Naive thymus-derived CD4-positive, alpha-beta T cell (primary cell): ENCODE measurements at regions not wholly inside any gene's neighbourhood (a gene's known extent, or its start where the extent isn't known, plus 50 kb on each side); places are given as distances from the start of the nearest gene placed in this dataset.
A peak's percentile ranks its signal among the peaks of the same experiment; 100 is the strongest.

Experiments used
- ATAC-seq: fragments of 150-1000 bp; cut with Tn5 transposase; 2 replicates; pipeline ENCODE4 v1.10.0; 2021; ENCODE audit warnings: mild to moderate bottlenecking, moderate library complexity
- CTCF ChIA-PET: fragments of 350-600 bp; sonication (Branson Sonifier 250); formaldehyde crosslinking; loops from one replicate; lab custom pipeline; 2021; ENCODE audit warnings: antibody characterized with exemption; lab: Charles Lee
- POLR2A ChIA-PET: fragments of 350-600 bp; sonication (Branson Sonifier 250); formaldehyde crosslinking; loops from one replicate; lab custom pipeline; 2021; ENCODE audit warnings: antibody characterized with exemption, inconsistent platforms; lab: Charles Lee
- DNase-seq, 9 donors: peaks; one replicate each; pipeline versions ENCODE4 v3.0.0 to v3.0.0-alpha.2; 2020 to 2022; ENCODE audit warnings: mixed read lengths in 1 of 9
- H3K27ac ChIP-seq: one replicate; pipeline ENCODE4 v1.7.0; 2013; ENCODE audit warnings: mild to moderate bottlenecking, low read depth, low read length, moderate library complexity
- H3K27me3 ChIP-seq, 2 donors: one replicate each; pipeline ENCODE4 v1.7.0; 2013; ENCODE audit warnings: low read length in 2 of 2, mild to moderate bottlenecking in 2 of 2, moderate library complexity in 2 of 2; ENCODE audit not compliant: control insufficient read depth in 2 of 2, insufficient read depth in 2 of 2
- H3K36me3 ChIP-seq, 3 experiments: 1 replicate in 2 of 3; 2 replicates in 1 of 3; pipeline ENCODE4 v1.7.0; 2013; ENCODE audit warnings: low read length in 3 of 3, mild to moderate bottlenecking in 3 of 3, moderate library complexity in 1 of 3; ENCODE audit not compliant: insufficient read depth in 3 of 3, control insufficient read depth in 2 of 3
- H3K4me1 ChIP-seq, 2 donors: one replicate each; pipeline ENCODE4 v1.7.0; 2013; ENCODE audit warnings: low read length in 2 of 2, mild to moderate bottlenecking in 2 of 2, moderate library complexity in 1 of 2; ENCODE audit not compliant: control insufficient read depth in 2 of 2, insufficient read depth in 2 of 2
- H3K4me3 ChIP-seq: 2 replicates; pipeline ENCODE4 v1.7.0; 2013; ENCODE audit warnings: mild to moderate bottlenecking, low read length
- H3K9me3 ChIP-seq, 3 experiments: 1 replicate in 2 of 3; 2 replicates in 1 of 3; pipeline ENCODE4 v1.7.0; 2013; ENCODE audit warnings: low read length in 3 of 3; ENCODE audit not compliant: control insufficient read depth in 2 of 3
- H3K27ac Mint-ChIP-seq, 9 donors: one replicate each; pipeline ENCODE4 v1.8.0; 2020 to 2022; ENCODE audit warnings: mixed read lengths in 9 of 9, mild to moderate bottlenecking in 8 of 9, moderate library complexity in 5 of 9, inconsistent platforms in 2 of 9
- H3K27me3 Mint-ChIP-seq, 5 donors: one replicate each; pipeline ENCODE4 v1.8.0; 2021 to 2022; ENCODE audit warnings: mixed read lengths in 5 of 5, mild to moderate bottlenecking in 1 of 5
- H3K36me3 Mint-ChIP-seq, 5 donors: one replicate each; pipeline ENCODE4 v1.8.0; 2020 to 2022; ENCODE audit warnings: mixed read lengths in 5 of 5, mild to moderate bottlenecking in 3 of 5, inconsistent platforms in 1 of 5
- H3K4me1 Mint-ChIP-seq, 7 donors: one replicate each; pipeline ENCODE4 v1.8.0; 2020 to 2022; ENCODE audit warnings: mixed read lengths in 7 of 7, mild to moderate bottlenecking in 3 of 7, inconsistent platforms in 1 of 7
- H3K4me3 Mint-ChIP-seq, 10 donors: one replicate each; pipeline ENCODE4 v1.8.0; 2020 to 2022; ENCODE audit warnings: mild to moderate bottlenecking in 10 of 10, mixed read lengths in 10 of 10, moderate library complexity in 6 of 10, inconsistent platforms in 2 of 10
- H3K9me3 Mint-ChIP-seq, 11 donors: one replicate each; pipeline ENCODE4 v1.8.0; 2020 to 2022; ENCODE audit warnings: mixed read lengths in 11 of 11, mild to moderate bottlenecking in 4 of 11, inconsistent platforms in 1 of 11, moderate library complexity in 1 of 11
- intact Hi-C, 2 donors: fragments of 100-400 bp; cut with micrococcal nuclease; formaldehyde crosslinking; loops; one replicate each; pipeline ENCODE4 v1.15.1; 2023

DNA sequence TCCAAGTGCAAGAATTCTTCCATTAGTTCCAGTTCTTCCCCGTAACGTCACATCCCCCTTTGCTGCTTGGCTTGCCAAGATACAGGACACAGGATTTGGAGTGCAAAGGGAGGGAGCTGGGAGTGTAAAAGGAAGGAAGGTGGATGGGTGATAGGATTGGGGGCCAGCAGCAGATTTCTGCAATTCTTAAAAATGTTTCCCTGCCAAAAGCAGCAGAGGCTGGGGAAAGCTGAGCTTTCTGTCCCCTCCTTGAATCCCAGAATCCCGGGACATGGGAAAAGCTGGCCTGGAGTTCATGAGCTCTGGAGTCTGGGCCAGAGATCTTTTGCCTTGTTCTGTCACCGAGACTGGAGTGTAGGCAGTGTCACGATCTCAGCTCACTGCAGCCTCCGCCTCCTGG lies 60.0 kb upstream of the EPB41L1 start:
- Histone ChIP-seq H3K36me3 (no peaks in the 10 kb centered on the region), H3K27me3 (peaks cover 4 to 16% of the 10 kb centered on the region in 2 donors), H3K4me3 (no peak overlapping the region), H3K9me3 (no peaks in the 10 kb centered on the region), H3K27ac (no peak overlapping the region), H3K4me1 (peaks cover 3 to 11% of the 10 kb centered on the region in 2 donors)
- ChIA-PET CTCF (interaction anchor here (0.7 to 1.1 kb wide), 2 partner anchors 29 to 1162 kb away, joined by 3 read pairs; no protein-coding TSS in a partner anchor), POLR2A (interaction anchor here (1.1 kb wide), 1 partner anchor 84 kb away, joined by 3 read pairs; no protein-coding TSS in a partner anchor)
- intact Hi-C loops: no loop called here
- DNase-seq (no peak), ATAC-seq (no peak)
- H3K4me1 Mint-ChIP-seq: peaks cover 10 to 20% (median 15%) of the 10 kb centered on the region in 7 donors
- peak overlapping the region in 3 of 10 donors; percentile 90 to 99 (median 99) for H3K4me3 Mint-ChIP-seq
- H3K27me3 Mint-ChIP-seq: peaks cover 34 to 49% (median 35%) of the 10 kb centered on the region in 5 donors
- peaks cover 0 to 2% (median 0%) of the 10 kb centered on the region in 11 donors for H3K9me3 Mint-ChIP-seq
- H3K27ac Mint-ChIP-seq: no peak overlapping the region
- H3K36me3 Mint-ChIP-seq: peaks cover 0 to 10% (median 4%) of the 10 kb centered on the region in 5 donors

GRCh38 chr20:36096435-36096834 lies 58.1 kb upstream of the EPB41L1 start:
- Mint-ChIP-seq H3K27me3 (peaks cover 15 to 31% (median 17%) of the 10 kb centered on the region in 5 donors), H3K36me3 (peaks cover 0 to 5% (median under 1%) of the 10 kb centered on the region in 5 donors), H3K4me3 (no peak overlapping the region), H3K4me1 (peaks cover 10 to 19% (median 13%) of the 10 kb centered on the region in 7 donors), H3K27ac (no peak overlapping the region), H3K9me3 (peaks cover 0 to 2% (median 0%) of the 10 kb centered on the region in 11 donors)
- no peak overlapping the region for H3K4me3 ChIP-seq
- peaks cover 0 to 9% of the 10 kb centered on the region in 2 donors for H3K27me3 ChIP-seq
- no peak for DNase-seq
- ChIA-PET POLR2A (no interaction called here), CTCF (interaction anchor here (0.7 to 0.9 kb wide), 2 partner anchors 12 to 246 kb away, joined by 4 read pairs; no protein-coding TSS in a partner anchor)
- H3K9me3 ChIP-seq: no peaks in the 10 kb centered on the region
- no peaks in the 10 kb centered on the region for H3K36me3 ChIP-seq
- peaks cover 3 to 11% of the 10 kb centered on the region in 2 donors for H3K4me1 ChIP-seq
- intact Hi-C loops: no loop called here
- no peak for ATAC-seq
- H3K27ac ChIP-seq: no peak overlapping the region

GRCh38 chr20:36097337-36098151 lies 57.0 kb upstream of the EPB41L1 start:
- no peak overlapping the region for H3K4me3 Mint-ChIP-seq
- ChIA-PET CTCF (no interaction called here), POLR2A (interaction anchor here (0.5 kb wide), 1 partner anchor 633 kb away, joined by 3 read pairs; no protein-coding TSS in a partner anchor)
- H3K4me3 ChIP-seq: no peak overlapping the region
- H3K4me1 ChIP-seq: peaks cover 0 to 6% of the 10 kb centered on the region in 2 donors
- peaks cover 10 to 19% (median 12%) of the 10 kb centered on the region in 7 donors for H3K4me1 Mint-ChIP-seq
- intact Hi-C loops: no loop called here
- no peaks in the 10 kb centered on the region for H3K9me3 ChIP-seq
- ATAC-seq (no peak), DNase-seq (no peak)
- peaks cover 0 to 5% (median 0%) of the 10 kb centered on the region in 5 donors for H3K36me3 Mint-ChIP-seq
- H3K27ac ChIP-seq: no peak overlapping the region
- H3K36me3 ChIP-seq: no peaks in the 10 kb centered on the region
- H3K27ac Mint-ChIP-seq: no peak overlapping the region
- peaks cover 12 to 26% (median 13%) of the 10 kb centered on the region in 5 donors for H3K27me3 Mint-ChIP-seq
- peaks cover 0 to 9% of the 10 kb centered on the region in 2 donors for H3K27me3 ChIP-seq
- peaks cover 0 to 2% (median 0%) of the 10 kb centered on the region in 11 donors for H3K9me3 Mint-ChIP-seq

- intact Hi-C loops: no loop called here
- DNase-seq: no peak
Measured at GRCh38 chr20:36098364-36098763, 56.2 kb upstream of the EPB41L1 start.

GRCh38 chr20:36099106-36099505 lies 55.4 kb upstream of the EPB41L1 start:
- DNase-seq: no peak
- no peak overlapping the region for H3K27ac ChIP-seq
- peaks cover 2 to 13% (median 3%) of the 10 kb centered on the region in 5 donors for H3K27me3 Mint-ChIP-seq
- no peaks in the 10 kb centered on the region for H3K36me3 ChIP-seq
- no peaks in the 10 kb centered on the region for H3K4me1 ChIP-seq
- H3K4me1 Mint-ChIP-seq: peaks cover 2 to 10% (median 3%) of the 10 kb centered on the region in 7 donors
- no peak overlapping the region for H3K27ac Mint-ChIP-seq
- ChIA-PET POLR2A (no interaction called here), CTCF (no interaction called here)
- intact Hi-C loops: no loop called here
- ATAC-seq: no peak
- no peaks in the 10 kb centered on the region for H3K9me3 Mint-ChIP-seq
- H3K27me3 ChIP-seq: no peaks in the 10 kb centered on the region
- H3K4me3 ChIP-seq: no peak overlapping the region
- no peaks in the 10 kb centered on the region for H3K9me3 ChIP-seq
- no peaks in the 10 kb centered on the region for H3K36me3 Mint-ChIP-seq
- no peak overlapping the region for H3K4me3 Mint-ChIP-seq

More at GRCh38 chr20:36098364-36098763, 56.2 kb upstream of the EPB41L1 start:
- ATAC-seq: peak; percentile 63
- H3K9me3 Mint-ChIP-seq: no peaks in the 10 kb centered on the region
- no peak overlapping the region for H3K4me3 Mint-ChIP-seq
- H3K9me3 ChIP-seq: no peaks in the 10 kb centered on the region
- CTCF ChIA-PET: no interaction called here
- H3K27me3 Mint-ChIP-seq: peaks cover 6 to 20% (median 7%) of the 10 kb centered on the region in 5 donors
- peaks cover 5 to 14% (median 7%) of the 10 kb centered on the region in 7 donors for H3K4me1 Mint-ChIP-seq
- peaks cover 0 to 2% of the 10 kb centered on the region in 2 donors for H3K4me1 ChIP-seq
- H3K36me3 ChIP-seq: no peaks in the 10 kb centered on the region
- no peak overlapping the region for H3K27ac ChIP-seq
- H3K4me3 ChIP-seq: no peak overlapping the region
- H3K27me3 ChIP-seq: peaks cover 0 to 4% of the 10 kb centered on the region in 2 donors
- no peak overlapping the region for H3K27ac Mint-ChIP-seq
- H3K36me3 Mint-ChIP-seq: no peaks in the 10 kb centered on the region
- POLR2A ChIA-PET: interaction anchor here (0.5 kb wide), 1 partner anchor 632 kb away, joined by 3 read pairs; no protein-coding TSS in a partner anchor

- H3K9me3 ChIP-seq: no peaks in the 10 kb centered on the region
- POLR2A ChIA-PET: no interaction called here
- DNase-seq (no peak), ATAC-seq (no peak)
- CTCF ChIA-PET: no interaction called here
- H3K27me3 ChIP-seq: no peaks in the 10 kb centered on the region
- no peaks in the 10 kb centered on the region for H3K9me3 Mint-ChIP-seq
- H3K36me3 ChIP-seq: no peaks in the 10 kb centered on the region
- no peak overlapping the region for H3K4me3 Mint-ChIP-seq
- no peak overlapping the region for H3K27ac Mint-ChIP-seq
- H3K4me1 ChIP-seq: no peaks in the 10 kb centered on the region
- intact Hi-C loops: no loop called here
- H3K27me3 Mint-ChIP-seq: peaks cover 0 to 7% (median 0%) of the 10 kb centered on the region in 5 donors
- peaks cover 0 to 7% (median 0%) of the 10 kb centered on the region in 7 donors for H3K4me1 Mint-ChIP-seq
- no peak overlapping the region for H3K27ac ChIP-seq
- H3K36me3 Mint-ChIP-seq: no peaks in the 10 kb centered on the region
- no peak overlapping the region for H3K4me3 ChIP-seq
Measured at GRCh38 chr20:36101192-36101591, 53.3 kb upstream of the EPB41L1 start.
